ENCODE measurements at regions not wholly inside any gene's neighbourhood (a gene's known extent, or its start where the extent isn't known, plus 50 kb on each side); places are given as distances from the start of the nearest gene placed in this dataset.

- TF ChIP-seq CTCF (IDR thresholded peaks at IDR 0.05) (no peak), POLR2A (IDR thresholded peaks at IDR 0.05) (no peak), POLR2AphosphoS5 (IDR thresholded peaks at IDR 0.05; ENCODE audit: insufficient read depth in 1 of 2, low read depth in 1 of 2) (no peak)
These were observed 419.7 kb downstream of the GALR1 start for GRCh38 chr18:77669331-77669730.

Measured in vagina (tissue), 2 donors.